Epithelial cell of esophagus (primary cell): ENCODE measurements at regions not wholly inside any gene's neighbourhood (a gene's known extent, or its start where the extent isn't known, plus 50 kb on each side); places are given as distances from the start of the nearest gene placed in this dataset.
A peak's percentile ranks its signal among the peaks of the same experiment; 100 is the strongest.

Experiments
- DNase-seq: peaks from one replicate; pipeline ENCODE4 v3.0.0; 2010; ENCODE audit warnings: low read depth
- H3K4me3 ChIP-seq: 2 replicates; pipeline ENCODE4 v1.5.1; 2011; ENCODE audit warnings: mild to moderate bottlenecking, low read length, control low read depth
- TF ChIP-seq, protein P1 (sequence below): IDR thresholded peaks from 2 replicates; pipeline ENCODE4 v1.5.1; 2011; ENCODE audit warnings: low read depth, mild to moderate bottlenecking, low read length, control low read depth, inconsistent platforms; ENCODE audit not compliant: insufficient read depth; ENCODE audit errors: missing control alignments

DNA sequence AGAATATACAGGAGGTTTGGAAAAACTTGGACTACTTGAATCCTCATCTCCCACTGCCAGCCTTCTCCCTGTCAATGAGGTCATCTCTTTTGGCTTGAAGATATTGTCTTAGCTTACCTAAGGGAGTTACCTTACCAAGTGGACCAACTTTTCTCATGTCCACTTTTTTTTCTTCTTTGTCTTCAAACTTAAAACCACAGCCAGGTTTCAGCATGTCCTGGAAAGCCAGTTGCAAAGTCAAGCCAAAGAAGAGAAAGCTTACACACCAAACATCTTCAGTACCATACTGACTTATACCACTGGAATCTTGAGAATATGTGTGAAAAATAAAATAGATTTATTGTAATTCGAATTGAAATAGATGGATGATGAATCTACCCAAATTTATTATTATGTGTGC lies 520.5 kb downstream of the HTR7 start:
- DNase-seq: no peak
- TF ChIP-seq, protein P1, sequence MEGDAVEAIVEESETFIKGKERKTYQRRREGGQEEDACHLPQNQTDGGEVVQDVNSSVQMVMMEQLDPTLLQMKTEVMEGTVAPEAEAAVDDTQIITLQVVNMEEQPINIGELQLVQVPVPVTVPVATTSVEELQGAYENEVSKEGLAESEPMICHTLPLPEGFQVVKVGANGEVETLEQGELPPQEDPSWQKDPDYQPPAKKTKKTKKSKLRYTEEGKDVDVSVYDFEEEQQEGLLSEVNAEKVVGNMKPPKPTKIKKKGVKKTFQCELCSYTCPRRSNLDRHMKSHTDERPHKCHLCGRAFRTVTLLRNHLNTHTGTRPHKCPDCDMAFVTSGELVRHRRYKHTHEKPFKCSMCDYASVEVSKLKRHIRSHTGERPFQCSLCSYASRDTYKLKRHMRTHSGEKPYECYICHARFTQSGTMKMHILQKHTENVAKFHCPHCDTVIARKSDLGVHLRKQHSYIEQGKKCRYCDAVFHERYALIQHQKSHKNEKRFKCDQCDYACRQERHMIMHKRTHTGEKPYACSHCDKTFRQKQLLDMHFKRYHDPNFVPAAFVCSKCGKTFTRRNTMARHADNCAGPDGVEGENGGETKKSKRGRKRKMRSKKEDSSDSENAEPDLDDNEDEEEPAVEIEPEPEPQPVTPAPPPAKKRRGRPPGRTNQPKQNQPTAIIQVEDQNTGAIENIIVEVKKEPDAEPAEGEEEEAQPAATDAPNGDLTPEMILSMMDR: no peak
- no peak overlapping the region for H3K4me3 ChIP-seq

DNA sequence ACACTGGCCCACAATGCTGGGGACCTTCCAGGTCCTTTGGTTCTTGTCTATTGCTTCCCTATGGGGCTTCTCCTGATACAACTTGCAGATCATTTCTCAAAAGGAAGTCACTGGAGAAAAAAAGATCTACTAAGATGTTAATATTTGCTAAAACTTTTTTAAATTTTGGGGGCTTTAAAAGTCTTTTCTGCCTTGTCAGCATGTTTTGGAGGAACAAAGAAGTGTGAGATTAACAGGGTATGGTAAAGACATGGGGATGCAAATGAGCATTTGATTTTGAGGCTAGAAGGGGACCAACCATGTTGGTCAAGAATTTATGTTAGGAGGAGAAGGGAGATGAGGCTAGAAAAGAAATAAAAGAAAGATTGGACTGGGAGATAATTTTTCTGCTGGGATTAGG lies 515.4 kb downstream of the HTR7 start:
- no peak overlapping the region for H3K4me3 ChIP-seq
- TF ChIP-seq, protein P1: no peak
- DNase-seq: no peak

DNA sequence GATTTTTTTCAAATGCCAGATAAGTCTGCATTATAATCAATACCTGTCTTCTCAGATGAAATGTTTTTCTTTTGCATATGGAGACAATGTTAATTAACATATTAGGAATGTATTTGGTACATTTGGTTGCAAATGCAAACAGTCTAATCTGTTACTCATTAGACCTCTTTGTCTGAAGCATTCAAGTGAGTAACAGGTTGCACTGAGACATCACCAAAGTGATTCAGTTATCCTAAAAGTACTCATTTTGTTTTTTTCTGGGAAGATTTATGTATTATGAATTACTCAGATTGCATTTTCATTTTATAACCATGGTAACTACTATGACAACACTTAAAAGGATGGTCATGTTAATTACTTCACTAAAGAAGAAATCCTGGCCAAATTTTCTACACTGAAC lies 513.6 kb downstream of the HTR7 start:
- no peak for DNase-seq
- TF ChIP-seq, protein P1: no peak
- no peak overlapping the region for H3K4me3 ChIP-seq

DNA sequence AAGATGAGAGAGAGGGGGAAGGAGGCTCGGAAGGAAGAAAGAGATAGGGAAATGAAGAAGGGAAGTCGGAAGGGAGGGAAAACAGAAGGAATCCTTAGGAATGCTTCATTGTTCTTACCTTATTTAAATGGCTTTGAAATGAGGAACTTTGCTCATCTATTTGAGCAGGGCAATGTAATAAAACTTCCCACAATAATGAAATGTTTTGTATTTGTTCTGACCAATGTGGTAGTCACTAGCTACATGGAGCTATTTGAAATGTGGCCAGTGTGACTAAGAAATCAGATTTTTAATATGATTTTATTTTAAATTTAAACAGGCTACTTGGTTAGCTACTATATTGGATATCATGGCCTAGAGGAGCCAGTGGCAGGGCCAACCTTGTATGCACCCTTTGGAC lies 510.6 kb downstream of the HTR7 start:
- DNase-seq: no peak
- no peak overlapping the region for H3K4me3 ChIP-seq
- TF ChIP-seq, protein P1: no peak

DNA sequence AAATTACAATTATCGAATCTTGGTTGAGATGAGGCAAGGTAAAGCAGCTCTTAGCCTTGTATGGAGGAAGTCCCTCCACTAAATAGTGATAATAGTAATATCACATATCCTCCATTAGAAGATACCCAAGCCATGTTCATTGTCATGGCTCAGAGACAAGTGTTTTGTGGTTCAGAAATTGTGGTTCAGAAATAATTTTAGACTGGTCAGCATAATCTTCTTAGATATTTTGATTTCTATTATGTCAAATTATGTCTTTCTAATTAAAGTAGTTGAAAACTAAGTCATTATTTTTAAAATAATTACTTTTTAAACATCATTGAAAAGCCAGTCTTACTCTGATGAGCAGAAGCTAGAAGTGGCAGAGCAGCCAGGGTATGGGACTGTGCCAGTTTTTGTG lies 507.7 kb downstream of the HTR7 start:
- no peak for DNase-seq
- TF ChIP-seq, protein P1: no peak
- H3K4me3 ChIP-seq: no peak overlapping the region

DNA sequence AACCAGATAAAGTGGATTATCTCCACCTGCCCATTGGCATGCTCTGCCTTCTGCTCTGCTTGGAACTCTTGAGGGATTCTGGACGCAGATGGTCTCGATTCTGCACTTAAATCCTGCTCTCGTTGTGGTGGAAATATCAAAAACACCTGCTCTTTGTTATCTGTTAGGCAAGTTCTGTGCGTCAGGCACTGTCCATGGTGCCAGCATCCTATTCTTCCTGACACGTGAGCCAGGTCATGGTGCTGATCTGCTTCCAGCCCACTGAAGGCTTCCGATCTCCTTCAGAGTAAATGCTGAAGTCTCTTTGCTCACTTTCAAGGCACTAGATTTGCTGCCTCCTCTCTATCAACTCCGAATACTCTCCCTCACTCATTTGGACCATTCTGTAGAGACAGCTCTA lies 505.6 kb downstream of the HTR7 start:
- no peak overlapping the region for H3K4me3 ChIP-seq
- DNase-seq: peak; percentile 52
- TF ChIP-seq, protein P1: no peak

DNA sequence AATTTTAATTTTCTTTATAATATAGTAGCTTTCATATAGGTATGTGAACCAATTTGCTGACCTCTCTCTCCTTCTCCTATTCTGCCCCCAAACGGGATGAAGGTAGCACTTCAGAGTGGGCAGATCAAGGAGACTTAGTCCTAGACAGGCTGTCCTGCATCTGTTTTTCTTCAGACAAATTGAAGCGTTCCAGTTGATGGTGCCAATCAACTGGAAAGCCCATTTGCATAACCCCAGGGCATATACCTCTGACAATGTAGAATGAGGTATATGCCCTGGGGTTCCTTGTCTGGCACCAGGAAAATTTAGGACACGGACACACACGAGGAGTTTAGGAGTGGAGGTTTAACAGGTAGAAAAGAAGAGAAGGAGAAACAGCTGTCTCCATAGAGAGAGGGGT lies 502.9 kb downstream of the HTR7 start:
- H3K4me3 ChIP-seq: no peak overlapping the region
- DNase-seq: no peak
- TF ChIP-seq, protein P1: no peak
